B cell (primary cell): ENCODE measurements at regions not wholly inside any gene's neighbourhood (a gene's known extent, or its start where the extent isn't known, plus 50 kb on each side); places are given as distances from the start of the nearest gene placed in this dataset.

ENCODE experiments used
- ATAC-seq: fragments of 200-7000 bp; cut with Tn5 transposase; one replicate; pipeline ENCODE4 v1.10.0; 2021; ENCODE audit warnings: low read depth, mild to moderate bottlenecking, moderate number of reproducible peaks, moderate library complexity
- CTCF ChIA-PET: fragments of 350-600 bp; sonication (Branson Sonifier 250); formaldehyde crosslinking; loops from one replicate; lab custom pipeline; 2021; ENCODE audit warnings: antibody characterized with exemption, inconsistent platforms; lab: Charles Lee
- POLR2A ChIA-PET: fragments of 350-600 bp; sonication (Branson Sonifier 250); formaldehyde crosslinking; loops from one replicate; lab custom pipeline; 2021; ENCODE audit warnings: antibody characterized with exemption; lab: Charles Lee
- DNase-seq: peaks from one replicate; pipeline ENCODE4 v3.0.0; 2013
- H2AFZ ChIP-seq: 2 replicates; pipeline ENCODE4 v1.6.1; 2012; ENCODE audit warnings: mild to moderate bottlenecking, low read depth, low read length; ENCODE audit not compliant: insufficient read depth, poor library complexity, severe bottlenecking
- H3K27ac ChIP-seq, 2 donors: 1 replicate in 1 of 2; 2 replicates in 1 of 2; pipeline ENCODE4 v1.5.1; 2012 to 2013; ENCODE audit warnings: low read length in 2 of 2, mild to moderate bottlenecking in 2 of 2, moderate library complexity in 1 of 2
- H3K27me3 ChIP-seq, 4 experiments: fragments of 200-600 bp in 1 of 4; sonication (generic) in 1 of 4; replicated peaks in 1 of 4; 1 replicate in 2 of 4; 2 replicates in 2 of 4; pipeline versions ENCODE4 v1.6.1 to v1.7.0; 2013 to 2016; ENCODE audit warnings: low read length in 3 of 4, mild to moderate bottlenecking in 2 of 4, mixed read lengths in 1 of 4, moderate library complexity in 1 of 4; ENCODE audit not compliant: insufficient read depth in 4 of 4, control insufficient read depth in 3 of 4; ENCODE audit errors: control extremely low read depth in 1 of 4
- H3K36me3 ChIP-seq, 2 experiments: replicated peaks in 1 of 2; 1 replicate in 1 of 2; 2 replicates in 1 of 2; pipeline versions ENCODE4 v1.6.1 to v1.7.1; 2013; ENCODE audit warnings: low read length in 1 of 2; ENCODE audit not compliant: insufficient read depth in 2 of 2, control insufficient read depth in 1 of 2; ENCODE audit errors: control extremely low read depth in 1 of 2, extremely low read depth in 1 of 2
- H3K4me1 ChIP-seq, 2 donors: fragments of 200-600 bp in 1 of 2; sonication (generic) in 1 of 2; 1 replicate in 1 of 2; 2 replicates in 1 of 2; pipeline versions ENCODE4 v1.5.1 to v1.6.1; 2013 to 2017; ENCODE audit warnings: low read length in 2 of 2; ENCODE audit not compliant: control insufficient read depth in 2 of 2, insufficient read depth in 2 of 2
- H3K4me2 ChIP-seq: replicated peaks from 2 replicates; pipeline ENCODE3; 2012; ENCODE audit warnings: mild to moderate bottlenecking, low read depth, low read length; ENCODE audit not compliant: poor library complexity, severe bottlenecking
- H3K4me3 ChIP-seq, 5 experiments: fragments of 200-600 bp in 1 of 5; sonication (generic) in 1 of 5; 1 replicate in 3 of 5; 2 replicates in 2 of 5; pipeline versions ENCODE4 v1.5.1 to v1.7.0; 2011 to 2016; ENCODE audit warnings: low read length in 4 of 5, mild to moderate bottlenecking in 4 of 5, low read depth in 2 of 5, control low read depth in 1 of 5, moderate library complexity in 1 of 5; ENCODE audit not compliant: insufficient read depth in 1 of 5; ENCODE audit errors: control extremely low read depth in 1 of 5, extremely low read depth in 1 of 5
- H3K79me2 ChIP-seq: fragments of 200-600 bp; sonication (generic); one replicate; pipeline ENCODE4 v1.6.0; 2016; ENCODE audit warnings: low read length; ENCODE audit not compliant: control insufficient read depth, insufficient read depth
- H3K9ac ChIP-seq: fragments of 200-600 bp; sonication (generic); 2 replicates; pipeline ENCODE4 v1.6.1; 2017; ENCODE audit warnings: mild to moderate bottlenecking, low read length, moderate library complexity
- H3K9me3 ChIP-seq, 3 donors: one replicate each; pipeline versions ENCODE4 v1.6.1 to v1.7.1; 2013; ENCODE audit warnings: low read length in 2 of 3; ENCODE audit not compliant: control insufficient read depth in 2 of 3, insufficient read depth in 1 of 3; ENCODE audit errors: control extremely low read depth in 1 of 3
- H4K20me1 ChIP-seq: 2 replicates; pipeline ENCODE4 v1.6.0; 2012; ENCODE audit warnings: mild to moderate bottlenecking, low read length; ENCODE audit not compliant: insufficient read depth, control insufficient read depth, poor library complexity, severe bottlenecking
- H3K27ac Mint-ChIP-seq: one replicate; pipeline ENCODE4 v1.8.0; 2021; ENCODE audit warnings: mixed read lengths
- H3K27me3 Mint-ChIP-seq: one replicate; pipeline ENCODE4 v1.8.0; 2021; ENCODE audit warnings: mixed read lengths
- H3K4me1 Mint-ChIP-seq: one replicate; pipeline ENCODE4 v1.8.0; 2021; ENCODE audit warnings: mixed read lengths
- H3K4me3 Mint-ChIP-seq: one replicate; pipeline ENCODE4 v1.8.0; 2021; ENCODE audit warnings: mixed read lengths
- H3K9me3 Mint-ChIP-seq: one replicate; pipeline ENCODE4 v1.8.0; 2022; ENCODE audit warnings: mixed read lengths; ENCODE audit not compliant: insufficient read depth
- EZH2 ChIP-seq: IDR thresholded peaks from 2 replicates; pipeline ENCODE4 v1.6.1; 2012; ENCODE audit warnings: borderline replicate concordance, low read depth, mild to moderate bottlenecking, moderate library complexity, low read length; ENCODE audit not compliant: insufficient read depth, poor library complexity, severe bottlenecking
- WGBS: methylation state at CpG from one replicate; pipeline ENCODE4 v1.1.5; 2013; ENCODE audit warnings: missing lambda C conversion rate; ENCODE audit not compliant: insufficient coverage; 5-methylcytosine and 5-hydroxymethylcytosine counted together
- intact Hi-C: fragments of 100-400 bp; cut with micrococcal nuclease; formaldehyde crosslinking; loops from one replicate; pipeline ENCODE4 v1.10.0; 2022
- TF ChIP-seq, protein P1 (sequence below): fragments of 200-600 bp; IDR thresholded peaks from one replicate; pipeline ENCODE4 v1.8.0; 2022; ENCODE audit warnings: antibody characterized with exemption, mild to moderate bottlenecking

DNA sequence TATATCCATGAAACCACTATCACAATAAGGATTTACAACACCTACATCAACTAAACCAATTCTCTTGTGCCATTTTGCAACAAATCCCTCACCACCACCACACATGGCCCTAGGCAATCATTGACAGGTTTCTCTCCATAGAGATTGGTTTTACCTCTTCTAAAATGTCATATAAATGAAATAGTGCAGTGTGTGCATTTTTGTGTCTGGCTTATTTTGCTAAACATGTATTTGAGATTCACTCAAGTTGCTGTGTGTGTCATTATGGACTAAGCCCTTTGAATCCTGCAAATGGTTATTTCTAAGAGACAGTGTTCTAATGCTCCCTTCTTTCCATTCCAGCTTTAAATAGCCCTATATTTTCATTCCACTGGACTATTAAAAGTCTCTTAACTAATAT lies 179.7 kb upstream of the LRRC7 start:
- H3K27ac ChIP-seq = no peak overlapping the region
- POLR2A ChIA-PET = no interaction called here

DNA sequence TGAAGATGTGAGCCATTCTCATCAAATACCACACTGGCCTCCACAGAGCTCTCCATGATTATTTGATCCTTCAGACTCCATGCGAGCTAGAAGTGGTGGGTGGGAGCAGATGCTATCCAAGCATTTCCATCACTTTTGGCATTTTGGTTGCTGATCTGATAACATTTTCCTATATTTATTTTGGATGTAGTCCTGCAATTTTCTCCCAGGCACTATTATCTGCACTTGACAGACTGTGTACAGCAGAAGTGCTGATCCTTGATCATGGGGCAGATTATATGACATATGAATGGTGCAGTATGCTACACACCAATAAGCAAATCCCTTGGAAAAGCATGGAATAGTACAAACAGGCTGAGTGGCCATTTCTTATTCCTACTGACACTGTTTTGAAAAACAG lies 167.6 kb upstream of the LRRC7 start:
- ATAC-seq = no peak
- Mint-ChIP-seq H3K4me3 (no peak overlapping the region), H3K27me3 (no peaks in the 10 kb centered on the region), H3K4me1 (no peaks in the 10 kb centered on the region), H3K9me3 (no peaks in the 10 kb centered on the region), H3K27ac (no peak overlapping the region)
- no CpG with 5 or more reads among the region's 1 CpG for whole genome bisulfite sequencing
- ChIA-PET CTCF (no interaction called here), POLR2A (no interaction called here)
- intact Hi-C loops = no loop called here
- H2AFZ ChIP-seq = no peak overlapping the region
- H4K20me1 ChIP-seq = no peaks in the 10 kb centered on the region
- no peak overlapping the region for H3K4me3 ChIP-seq
- no peak overlapping the region for H3K4me2 ChIP-seq
- H3K79me2 ChIP-seq = no peaks in the 10 kb centered on the region
- no peak overlapping the region for H3K9ac ChIP-seq
- no peaks in the 10 kb centered on the region for H3K27me3 ChIP-seq
- peaks cover 0 to 1% (median 0%) of the 10 kb centered on the region in 3 donors for H3K9me3 ChIP-seq
- no peak for DNase-seq
- H3K27ac ChIP-seq = no peak overlapping the region
- no peak for TF ChIP-seq EZH2
- TF ChIP-seq, protein P1, sequence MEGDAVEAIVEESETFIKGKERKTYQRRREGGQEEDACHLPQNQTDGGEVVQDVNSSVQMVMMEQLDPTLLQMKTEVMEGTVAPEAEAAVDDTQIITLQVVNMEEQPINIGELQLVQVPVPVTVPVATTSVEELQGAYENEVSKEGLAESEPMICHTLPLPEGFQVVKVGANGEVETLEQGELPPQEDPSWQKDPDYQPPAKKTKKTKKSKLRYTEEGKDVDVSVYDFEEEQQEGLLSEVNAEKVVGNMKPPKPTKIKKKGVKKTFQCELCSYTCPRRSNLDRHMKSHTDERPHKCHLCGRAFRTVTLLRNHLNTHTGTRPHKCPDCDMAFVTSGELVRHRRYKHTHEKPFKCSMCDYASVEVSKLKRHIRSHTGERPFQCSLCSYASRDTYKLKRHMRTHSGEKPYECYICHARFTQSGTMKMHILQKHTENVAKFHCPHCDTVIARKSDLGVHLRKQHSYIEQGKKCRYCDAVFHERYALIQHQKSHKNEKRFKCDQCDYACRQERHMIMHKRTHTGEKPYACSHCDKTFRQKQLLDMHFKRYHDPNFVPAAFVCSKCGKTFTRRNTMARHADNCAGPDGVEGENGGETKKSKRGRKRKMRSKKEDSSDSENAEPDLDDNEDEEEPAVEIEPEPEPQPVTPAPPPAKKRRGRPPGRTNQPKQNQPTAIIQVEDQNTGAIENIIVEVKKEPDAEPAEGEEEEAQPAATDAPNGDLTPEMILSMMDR = no peak
- H3K4me1 ChIP-seq = no peaks in the 10 kb centered on the region
- no peaks in the 10 kb centered on the region for H3K36me3 ChIP-seq

More for the DNA sequence above, 179.7 kb upstream of the LRRC7 start:
- Mint-ChIP-seq H3K4me3 (no peak overlapping the region), H3K4me1 (no peaks in the 10 kb centered on the region), H3K27me3 (no peaks in the 10 kb centered on the region), H3K9me3 (peaks cover 7% of the 10 kb centered on the region), H3K27ac (no peak overlapping the region)
- Histone ChIP-seq H3K4me3 (no peak overlapping the region), H3K4me1 (no peaks in the 10 kb centered on the region), H3K27me3 (no peaks in the 10 kb centered on the region), H3K36me3 (no peaks in the 10 kb centered on the region), H3K9me3 (no peaks in the 10 kb centered on the region), H2AFZ (no peak overlapping the region), H3K9ac (no peak overlapping the region), H3K79me2 (no peaks in the 10 kb centered on the region), H4K20me1 (no peaks in the 10 kb centered on the region), H3K4me2 (no peak overlapping the region)
- intact Hi-C loops = no loop called here
- DNase-seq (no peak), ATAC-seq (no peak)
- TF ChIP-seq, protein P1 = no peak
- TF ChIP-seq EZH2 = no peak
- CTCF ChIA-PET = no interaction called here
